Subcutaneous abdominal adipose tissue (tissue), 5 donors: ENCODE measurements at regions not wholly inside any gene's neighbourhood (a gene's known extent, or its start where the extent isn't known, plus 50 kb on each side); places are given as distances from the start of the nearest gene placed in this dataset.

Experiments used
- H3K27ac ChIP-seq: one replicate; pipeline ENCODE4 v1.7.0; 2013; ENCODE audit warnings: low read depth, mild to moderate bottlenecking, inconsistent platforms, low read length, moderate library complexity
- H3K27me3 ChIP-seq, 5 donors: one replicate each; pipeline ENCODE4 v1.7.0; 2013; ENCODE audit warnings: low read length in 5 of 5, inconsistent platforms in 1 of 5; ENCODE audit not compliant: control insufficient read depth in 5 of 5, insufficient read depth in 4 of 5
- H3K36me3 ChIP-seq, 5 donors: one replicate each; pipeline ENCODE4 v1.7.0; 2013; ENCODE audit warnings: low read length in 5 of 5; ENCODE audit not compliant: control insufficient read depth in 5 of 5, insufficient read depth in 5 of 5
- H3K4me1 ChIP-seq, 5 donors: one replicate each; pipeline ENCODE4 v1.7.0; 2013; ENCODE audit warnings: low read length in 5 of 5, mild to moderate bottlenecking in 3 of 5, moderate library complexity in 1 of 5; ENCODE audit not compliant: control insufficient read depth in 5 of 5, insufficient read depth in 5 of 5
- H3K4me3 ChIP-seq, 5 donors: one replicate each; pipeline ENCODE4 v1.7.0; 2013; ENCODE audit warnings: low read length in 5 of 5, low read depth in 1 of 5
- H3K9ac ChIP-seq, 5 donors: one replicate each; pipeline ENCODE4 v1.7.0; 2013; ENCODE audit warnings: low read length in 5 of 5, mild to moderate bottlenecking in 4 of 5, moderate library complexity in 3 of 5
- H3K9me3 ChIP-seq, 5 donors: one replicate each; pipeline ENCODE4 v1.7.0; 2013; ENCODE audit warnings: low read length in 5 of 5; ENCODE audit not compliant: control insufficient read depth in 5 of 5
- donor health status: healthy.
- donor health status: healthy.
- donor health status: healthy.
- donor health status: healthy.
- donor health status: healthy.

DNA sequence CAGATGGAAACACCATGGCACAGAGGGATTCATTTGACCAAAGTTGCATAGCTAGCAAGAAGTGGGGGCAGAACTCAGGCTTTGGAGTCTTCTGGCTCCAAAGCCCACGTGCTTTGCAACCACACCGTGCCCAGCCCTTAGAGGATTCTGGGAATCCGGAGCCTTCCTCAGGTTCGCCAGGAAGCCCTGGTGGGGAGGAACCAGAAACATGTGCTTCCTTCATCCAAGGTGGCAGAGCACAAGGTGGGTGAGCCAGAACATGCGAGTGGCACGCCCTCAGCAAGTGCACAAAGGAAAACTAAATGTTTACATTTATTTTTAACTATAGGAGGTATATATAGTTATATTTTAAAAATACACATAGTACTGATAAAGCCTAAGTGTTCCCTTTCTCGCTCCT, 151.9 kb upstream of the NECTIN1 start:
- H3K4me1 ChIP-seq, result no peaks in the 10 kb centered on the region
- no peak overlapping the region for H3K9ac ChIP-seq
- H3K9me3 ChIP-seq, result no peaks in the 10 kb centered on the region
- no peak overlapping the region for H3K27ac ChIP-seq
- peaks cover 0 to 14% (median 2%) of the 10 kb centered on the region in 5 donors for H3K27me3 ChIP-seq
- no peaks in the 10 kb centered on the region for H3K36me3 ChIP-seq
- H3K4me3 ChIP-seq, result no peak overlapping the region

DNA sequence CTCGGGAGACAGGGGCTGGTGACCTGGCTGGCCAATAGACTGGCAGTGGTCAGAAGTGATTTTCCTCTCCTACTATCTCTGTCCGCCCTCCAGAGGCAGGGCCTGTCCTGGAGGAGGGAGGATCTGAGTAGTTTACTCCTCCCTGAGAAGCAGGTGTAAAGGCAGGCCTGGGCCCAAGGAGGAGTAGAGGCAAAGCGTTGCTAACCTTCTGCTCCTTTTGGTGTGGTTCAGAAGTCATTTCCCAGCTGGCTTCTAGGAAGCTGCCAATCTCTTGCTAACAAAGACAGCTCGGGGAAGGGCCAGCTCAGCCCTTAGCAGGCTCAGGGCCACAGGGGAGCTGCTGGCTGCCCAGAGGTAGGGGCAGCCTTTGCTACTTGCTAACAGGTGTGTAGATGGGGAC, 151.1 kb upstream of the NECTIN1 start:
- H3K27ac ChIP-seq, result no peak overlapping the region
- H3K4me3 ChIP-seq, result no peak overlapping the region
- H3K27me3 ChIP-seq, result peaks cover 2 to 16% (median 6%) of the 10 kb centered on the region in 5 donors
- H3K36me3 ChIP-seq, result no peaks in the 10 kb centered on the region
- no peak overlapping the region for H3K9ac ChIP-seq
- no peaks in the 10 kb centered on the region for H3K4me1 ChIP-seq
- no peaks in the 10 kb centered on the region for H3K9me3 ChIP-seq

DNA sequence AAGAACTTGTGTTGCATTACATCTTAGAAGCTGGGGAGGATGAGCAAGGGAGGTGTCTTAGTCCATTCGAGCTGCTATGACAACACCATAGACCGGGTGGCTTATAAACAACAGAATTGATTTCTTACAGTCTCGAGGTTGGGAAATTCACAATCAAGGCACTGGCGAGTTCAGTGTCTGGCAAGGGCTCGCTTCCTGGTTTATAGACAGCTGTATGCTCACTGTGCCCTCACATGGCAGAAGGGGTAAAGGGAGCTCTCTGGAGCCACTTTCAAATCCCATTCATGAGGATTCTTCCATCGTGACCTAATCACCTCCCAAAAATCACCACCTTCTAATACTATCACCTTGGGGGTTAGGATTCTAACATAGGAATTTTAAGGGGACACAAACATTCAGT, 150.0 kb upstream of the NECTIN1 start:
- H3K36me3 ChIP-seq, result no peaks in the 10 kb centered on the region

DNA sequence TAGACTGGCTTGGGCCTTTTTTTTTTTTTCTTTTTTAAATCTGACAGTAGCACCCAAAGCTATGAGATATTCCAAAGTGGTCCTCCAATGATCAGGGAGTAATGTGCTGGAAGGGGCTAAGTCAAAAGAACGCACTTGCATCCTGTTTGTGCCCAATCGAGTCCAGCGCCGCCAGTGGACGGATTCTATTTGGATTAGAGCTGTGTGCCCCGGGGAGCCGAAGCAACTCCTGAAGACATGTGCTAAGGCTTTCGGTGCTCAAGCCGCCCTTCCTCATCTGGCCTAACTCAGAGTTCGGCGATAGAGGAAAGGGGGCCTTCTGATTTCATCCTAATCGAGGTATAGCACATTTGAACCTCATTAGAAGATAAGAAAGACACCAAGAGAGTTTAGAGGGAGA, 147.8 kb upstream of the NECTIN1 start:
- H3K36me3 ChIP-seq, result no peaks in the 10 kb centered on the region
- H3K27ac ChIP-seq, result no peak overlapping the region
- H3K4me3 ChIP-seq, result no peak overlapping the region
- H3K27me3 ChIP-seq, result peaks cover 19 to 31% (median 22%) of the 10 kb centered on the region in 5 donors
- no peak overlapping the region for H3K9ac ChIP-seq
- no peaks in the 10 kb centered on the region for H3K9me3 ChIP-seq
- no peaks in the 10 kb centered on the region for H3K4me1 ChIP-seq

More for the DNA sequence above, 150.0 kb upstream of the NECTIN1 start:
- H3K4me3 ChIP-seq, result no peak overlapping the region
- no peak overlapping the region for H3K9ac ChIP-seq
- H3K9me3 ChIP-seq, result no peaks in the 10 kb centered on the region
- no peaks in the 10 kb centered on the region for H3K4me1 ChIP-seq
- H3K27ac ChIP-seq, result no peak overlapping the region
- peaks cover 5 to 21% (median 11%) of the 10 kb centered on the region in 5 donors for H3K27me3 ChIP-seq

DNA sequence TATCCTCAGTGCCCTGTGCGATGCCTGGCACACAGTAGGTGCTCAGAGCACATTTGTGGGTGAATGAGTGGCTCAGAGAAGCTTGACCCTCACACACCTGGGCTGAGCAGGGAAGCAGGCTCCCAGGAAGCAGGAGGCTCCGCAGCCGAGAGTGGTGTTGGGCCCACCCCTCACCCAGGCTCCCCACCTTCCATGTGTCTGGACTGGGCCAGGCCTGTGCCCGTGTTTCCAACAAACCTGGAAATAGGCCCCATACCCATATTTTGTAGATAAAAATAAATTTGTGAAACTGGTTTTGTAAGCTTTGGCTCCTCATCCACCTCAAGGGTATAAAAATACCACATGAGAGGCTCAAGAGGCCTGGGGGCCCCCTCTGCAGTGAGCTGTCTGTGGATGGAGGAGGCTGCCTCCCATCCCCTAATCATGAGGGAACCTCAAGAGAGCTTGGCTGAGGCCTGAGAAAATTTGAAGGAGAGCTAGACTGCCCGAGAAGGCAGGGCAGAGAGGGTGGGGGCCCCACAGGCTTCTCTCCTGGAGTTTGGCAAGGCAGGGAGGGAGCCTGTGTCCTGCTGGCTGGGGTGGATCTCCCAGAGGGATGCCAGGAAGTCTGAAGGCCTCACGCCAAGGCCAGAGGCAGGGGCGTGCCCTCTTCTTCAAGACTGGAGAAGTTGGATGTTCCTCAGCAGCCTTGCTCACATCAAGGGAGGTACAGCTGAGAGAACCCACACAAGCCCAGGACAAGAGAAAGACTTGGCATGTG, 147.0 kb upstream of the NECTIN1 start:
- H3K4me3 ChIP-seq, result no peak overlapping the region
- no peaks in the 10 kb centered on the region for H3K4me1 ChIP-seq
- H3K27ac ChIP-seq, result no peak overlapping the region
- no peaks in the 10 kb centered on the region for H3K9me3 ChIP-seq
- H3K36me3 ChIP-seq, result no peaks in the 10 kb centered on the region
- peaks cover 21 to 39% (median 26%) of the 10 kb centered on the region in 5 donors for H3K27me3 ChIP-seq
- H3K9ac ChIP-seq, result no peak overlapping the region

DNA sequence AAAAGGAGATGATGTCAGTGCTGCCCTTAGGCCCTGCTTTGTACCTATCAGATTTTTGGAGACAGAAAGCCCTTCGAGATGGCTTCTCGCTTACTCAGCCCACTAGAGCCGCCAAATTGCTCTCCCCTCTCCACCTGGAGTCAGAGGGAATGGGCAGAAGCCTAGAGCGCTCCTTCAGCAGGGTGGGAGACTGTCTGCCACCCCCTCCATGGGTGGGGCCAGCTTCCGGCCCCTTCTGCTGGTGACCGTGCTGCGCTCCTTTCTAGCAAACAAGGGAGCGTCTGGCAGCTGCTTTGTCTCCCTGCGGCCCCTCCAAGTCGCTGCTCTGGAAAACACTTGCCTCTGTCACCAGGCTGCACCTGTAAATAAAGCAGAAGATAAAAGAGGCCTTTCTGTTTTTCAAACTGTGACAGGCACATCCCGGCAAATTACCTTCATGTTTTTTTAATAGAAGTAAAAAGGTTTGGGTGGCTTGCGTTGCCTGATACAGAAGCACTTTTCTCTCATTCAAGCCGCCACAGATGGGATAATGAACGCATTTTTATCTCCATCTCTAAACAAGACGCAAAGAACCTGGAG, 145.7 kb upstream of the NECTIN1 start:
- H3K9me3 ChIP-seq, result no peaks in the 10 kb centered on the region
- no peaks in the 10 kb centered on the region for H3K36me3 ChIP-seq
- H3K9ac ChIP-seq, result no peak overlapping the region
- no peak overlapping the region for H3K27ac ChIP-seq
- H3K27me3 ChIP-seq, result peaks cover 24 to 40% (median 32%) of the 10 kb centered on the region in 5 donors
- H3K4me1 ChIP-seq, result no peaks in the 10 kb centered on the region
- no peak overlapping the region for H3K4me3 ChIP-seq

DNA sequence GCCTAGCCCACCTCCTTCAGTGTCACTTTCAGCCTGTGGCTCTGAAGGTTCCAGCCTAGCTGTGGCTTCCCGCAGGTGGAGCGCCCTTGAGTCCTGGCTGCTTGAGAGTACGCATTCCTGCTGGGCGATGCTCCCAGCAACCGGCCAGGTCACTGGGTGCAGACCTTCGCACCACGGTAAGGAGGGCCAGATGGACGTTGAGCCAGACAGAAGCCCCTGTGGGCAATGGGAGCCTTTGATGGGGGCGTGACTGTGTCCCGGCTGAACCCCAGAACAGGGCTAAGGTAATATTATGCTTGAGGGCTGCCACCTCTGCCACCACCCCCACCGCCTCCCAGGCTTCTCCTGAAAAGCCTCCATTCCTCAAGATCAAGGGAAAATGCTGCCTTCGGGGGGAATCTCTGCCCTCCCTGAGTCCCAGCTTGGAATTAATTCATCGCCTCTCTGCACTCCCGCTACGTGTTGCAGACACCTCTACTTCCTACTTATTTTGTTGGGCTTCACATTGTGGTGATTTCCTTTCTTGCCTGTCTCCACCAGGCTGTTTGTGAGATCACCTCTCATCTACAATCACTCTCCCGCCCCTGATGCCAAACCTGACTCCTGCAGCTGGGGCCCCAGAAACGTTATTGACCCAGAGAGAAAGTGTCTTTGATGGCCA, 144.9 kb upstream of the NECTIN1 start:
- H3K36me3 ChIP-seq, result no peaks in the 10 kb centered on the region
- no peaks in the 10 kb centered on the region for H3K4me1 ChIP-seq
- no peak overlapping the region for H3K4me3 ChIP-seq
- H3K27ac ChIP-seq, result no peak overlapping the region
- H3K9me3 ChIP-seq, result no peaks in the 10 kb centered on the region
- no peak overlapping the region for H3K9ac ChIP-seq
- H3K27me3 ChIP-seq, result peaks cover 24 to 41% (median 31%) of the 10 kb centered on the region in 5 donors

DNA sequence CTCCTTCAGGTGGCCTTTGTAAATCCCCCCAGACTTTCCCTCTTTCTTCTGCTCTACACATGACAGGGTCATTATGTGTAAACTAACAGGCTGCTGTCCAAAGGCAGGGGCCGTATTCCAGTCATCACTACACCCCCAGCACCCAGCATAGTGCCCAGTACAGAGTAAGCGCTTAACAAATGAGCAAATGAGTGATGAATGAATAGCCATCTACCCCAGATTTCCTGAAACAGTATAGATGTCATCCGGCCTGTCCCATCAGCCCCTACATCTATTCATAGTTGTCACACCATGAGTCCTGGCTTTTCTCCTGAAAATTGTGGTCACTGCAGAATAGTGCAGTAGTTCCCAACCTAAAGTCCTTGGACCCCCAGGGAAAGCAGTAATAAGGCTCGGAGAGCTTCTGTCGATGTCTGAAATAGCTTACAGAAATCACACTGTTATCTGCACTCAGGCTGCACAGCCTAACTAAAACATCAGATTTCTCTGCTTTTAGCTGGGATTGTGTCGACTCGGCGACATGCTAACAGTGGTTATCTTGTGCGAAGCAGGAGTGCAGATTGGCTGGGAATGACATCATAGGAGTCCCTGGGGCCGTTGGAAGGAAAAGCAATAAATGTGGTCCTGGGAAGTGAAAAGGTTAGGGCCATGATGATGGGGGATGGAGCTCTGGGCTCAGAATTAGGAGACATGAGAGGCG, 143.8 kb upstream of the NECTIN1 start:
- H3K27me3 ChIP-seq, result peaks cover 24 to 41% (median 31%) of the 10 kb centered on the region in 5 donors
- H3K4me3 ChIP-seq, result no peak overlapping the region
- peaks cover 0 to 9% (median 0%) of the 10 kb centered on the region in 5 donors for H3K4me1 ChIP-seq
- no peak overlapping the region for H3K27ac ChIP-seq
- no peaks in the 10 kb centered on the region for H3K36me3 ChIP-seq
- no peak overlapping the region for H3K9ac ChIP-seq
- H3K9me3 ChIP-seq, result no peaks in the 10 kb centered on the region

DNA sequence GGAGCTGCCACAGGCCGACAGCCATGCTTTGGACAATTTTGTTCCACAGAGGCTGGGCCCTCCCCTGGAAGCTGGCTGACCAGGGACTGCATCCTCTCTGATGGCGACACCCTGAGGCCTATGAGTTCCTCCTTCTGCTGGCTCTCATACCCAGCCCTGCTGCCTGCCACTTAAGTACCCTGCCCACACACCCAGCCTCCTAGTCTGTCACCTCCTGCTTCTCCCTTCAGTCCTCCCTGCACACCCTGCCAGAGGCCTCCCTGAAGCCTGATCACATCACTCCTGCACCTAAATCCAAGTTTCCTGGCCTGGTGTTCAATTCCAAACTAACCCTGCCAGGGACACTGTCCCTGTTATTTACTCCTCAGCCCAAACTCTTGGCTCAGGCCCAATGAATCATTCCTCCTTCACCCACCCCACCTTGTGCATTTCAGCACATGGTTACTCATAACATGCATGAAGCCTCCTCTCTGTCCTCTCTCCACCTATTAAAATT, 136.7 kb upstream of the NECTIN1 start:
- no peaks in the 10 kb centered on the region for H3K36me3 ChIP-seq
- no peak overlapping the region for H3K9ac ChIP-seq
- H3K27me3 ChIP-seq, result peaks cover under 1 to 27% (median 13%) of the 10 kb centered on the region in 5 donors
- H3K4me3 ChIP-seq, result no peak overlapping the region
- H3K9me3 ChIP-seq, result no peaks in the 10 kb centered on the region
- no peak overlapping the region for H3K27ac ChIP-seq
- H3K4me1 ChIP-seq, result peaks cover 0 to 9% (median 0%) of the 10 kb centered on the region in 5 donors
